K562 (cell line): ENCODE measurements at regions not wholly inside any gene's neighbourhood (a gene's known extent, or its start where the extent isn't known, plus 50 kb on each side); places are given as distances from the start of the nearest gene placed in this dataset.

Source experiments
- KLF16 ChIP-seq: IDR thresholded peaks from 2 replicates; pipeline ENCODE4 v1.6.1; 2016; ENCODE audit warnings: antibody characterized with exemption
- MIER1 ChIP-seq: fragments of 450-650 bp; IDR thresholded peaks from 2 replicates; pipeline ENCODE4 v1.6.1; 2016; ENCODE audit warnings: antibody characterized with exemption, mild to moderate bottlenecking, low read depth
- NFATC3 ChIP-seq: fragments of 450-650 bp; IDR thresholded peaks from 2 replicates; pipeline ENCODE4 v1.6.1; 2017; ENCODE audit warnings: mild to moderate bottlenecking
- NR2C2 ChIP-seq, 2 experiments: fragments of 200-800 bp in 1 of 2; sonication (Bioruptor generic) in 1 of 2; sonication (generic) in 1 of 2; formaldehyde crosslinking in 1 of 2; IDR thresholded peaks; 2 replicates each; pipeline versions ENCODE4 v1.6.1 to v1.8.0; 2016 to 2022; ENCODE audit warnings: mild to moderate bottlenecking in 1 of 2, missing compliant biosample characterization in 1 of 2, missing genetic modification characterization in 1 of 2, missing genetic modification reagents in 1 of 2
- SMAD4 ChIP-seq: fragments of 250-450 bp; sonication (Bioruptor Pico); conservative IDR thresholded peaks from 2 replicates; pipeline ENCODE4 v1.8.0; 2021; ENCODE audit warnings: inconsistent platforms, mild to moderate bottlenecking, moderate library complexity
- ZHX1 ChIP-seq: fragments of 150-350 bp; conservative IDR thresholded peaks from 2 replicates; pipeline ENCODE4 v1.6.1; 2014; ENCODE audit warnings: low read length
- TF ChIP-seq, protein P1 (sequence below): sonication (generic); formaldehyde crosslinking; IDR thresholded peaks from 2 replicates; pipeline ENCODE4 v1.8.0; 2022; ENCODE audit warnings: missing genetic modification reagents, mild to moderate bottlenecking, borderline replicate concordance

GRCh38 chr11:16604794-16605388 lies 133.6 kb upstream of the C11orf58 start (continued):
- TF ChIP-seq NR2C2 (CRISPR knock-in tag; IDR thresholded peaks at IDR 0.05): no peak
- peak; percentile 17; the same call in 1 of the 2 replicates for TF ChIP-seq NR2C2 (tag; IDR thresholded peaks at IDR 0.05)
- no peak for TF ChIP-seq NFATC3
- TF ChIP-seq MIER1: no peak
- TF ChIP-seq, protein P1, sequence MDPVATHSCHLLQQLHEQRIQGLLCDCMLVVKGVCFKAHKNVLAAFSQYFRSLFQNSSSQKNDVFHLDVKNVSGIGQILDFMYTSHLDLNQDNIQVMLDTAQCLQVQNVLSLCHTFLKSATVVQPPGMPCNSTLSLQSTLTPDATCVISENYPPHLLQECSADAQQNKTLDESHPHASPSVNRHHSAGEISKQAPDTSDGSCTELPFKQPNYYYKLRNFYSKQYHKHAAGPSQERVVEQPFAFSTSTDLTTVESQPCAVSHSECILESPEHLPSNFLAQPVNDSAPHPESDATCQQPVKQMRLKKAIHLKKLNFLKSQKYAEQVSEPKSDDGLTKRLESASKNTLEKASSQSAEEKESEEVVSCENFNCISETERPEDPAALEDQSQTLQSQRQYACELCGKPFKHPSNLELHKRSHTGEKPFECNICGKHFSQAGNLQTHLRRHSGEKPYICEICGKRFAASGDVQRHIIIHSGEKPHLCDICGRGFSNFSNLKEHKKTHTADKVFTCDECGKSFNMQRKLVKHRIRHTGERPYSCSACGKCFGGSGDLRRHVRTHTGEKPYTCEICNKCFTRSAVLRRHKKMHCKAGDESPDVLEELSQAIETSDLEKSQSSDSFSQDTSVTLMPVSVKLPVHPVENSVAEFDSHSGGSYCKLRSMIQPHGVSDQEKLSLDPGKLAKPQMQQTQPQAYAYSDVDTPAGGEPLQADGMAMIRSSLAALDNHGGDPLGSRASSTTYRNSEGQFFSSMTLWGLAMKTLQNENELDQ (CRISPR knock-in tag): no peak
- TF ChIP-seq ZHX1: no peak
- peak; percentile 92 for TF ChIP-seq KLF16
- TF ChIP-seq SMAD4: peak; percentile 83
- TF ChIP-seq, all 486 proteins: peak for 94
